H1 (cell line): ENCODE measurements at regions not wholly inside any gene's neighbourhood (a gene's known extent, or its start where the extent isn't known, plus 50 kb on each side); places are given as distances from the start of the nearest gene placed in this dataset.

ENCODE experiments used
- CEBPB ChIP-seq: IDR thresholded peaks from 2 replicates; pipeline ENCODE4 v1.6.1; 2012; ENCODE audit warnings: low read depth, low read length
- HDAC6 ChIP-seq: IDR thresholded peaks from one replicate; pipeline ENCODE4 v1.7.1; 2012; ENCODE audit warnings: low read depth, mild to moderate bottlenecking, inconsistent platforms, low read length, moderate library complexity
- JUND ChIP-seq: IDR thresholded peaks from 2 replicates; pipeline ENCODE4 v1.6.1; 2011; ENCODE audit warnings: mild to moderate bottlenecking, improper control_type of control experiment, low read length
- KDM4A ChIP-seq: IDR thresholded peaks from one replicate; pipeline ENCODE4 v1.7.1; 2012; ENCODE audit warnings: low read depth, mild to moderate bottlenecking, moderate library complexity, low read length, inconsistent platforms; ENCODE audit not compliant: severe bottlenecking
- MAFK ChIP-seq: IDR thresholded peaks from 2 replicates; pipeline ENCODE4 v1.6.1; 2012; ENCODE audit warnings: low read depth, mild to moderate bottlenecking, improper control_type of control experiment, low read length
- TF ChIP-seq, protein P1 (sequence below): fragments of 300-600 bp; sonication (generic); IDR thresholded peaks from 2 replicates; pipeline ENCODE4 v1.7.1; 2012; ENCODE audit warnings: low read length, moderate library complexity, mild to moderate bottlenecking, inconsistent platforms; ENCODE audit not compliant: insufficient replicate concordance

DNA sequence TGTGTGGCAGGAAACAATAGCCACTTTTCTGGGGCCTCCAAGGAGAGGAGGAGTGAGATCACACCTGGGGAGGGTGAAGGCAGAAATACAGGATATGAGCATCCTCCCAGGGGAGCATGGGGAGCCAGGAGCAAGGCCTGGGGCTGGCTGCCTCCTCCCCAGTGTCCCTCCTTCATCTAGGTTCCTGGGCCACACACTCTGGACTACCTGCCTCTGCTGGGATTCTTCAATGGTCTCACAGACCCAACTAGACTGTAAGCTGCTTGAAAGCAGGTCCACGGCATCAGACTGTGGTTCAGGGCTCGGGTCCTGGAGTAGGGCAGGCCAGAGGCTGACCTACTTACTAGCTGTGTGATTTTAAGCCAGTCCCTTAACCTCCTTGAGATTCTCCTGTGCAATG, 94.0 kb downstream of the MCFD2 start (continued):
- TF ChIP-seq, protein P1, sequence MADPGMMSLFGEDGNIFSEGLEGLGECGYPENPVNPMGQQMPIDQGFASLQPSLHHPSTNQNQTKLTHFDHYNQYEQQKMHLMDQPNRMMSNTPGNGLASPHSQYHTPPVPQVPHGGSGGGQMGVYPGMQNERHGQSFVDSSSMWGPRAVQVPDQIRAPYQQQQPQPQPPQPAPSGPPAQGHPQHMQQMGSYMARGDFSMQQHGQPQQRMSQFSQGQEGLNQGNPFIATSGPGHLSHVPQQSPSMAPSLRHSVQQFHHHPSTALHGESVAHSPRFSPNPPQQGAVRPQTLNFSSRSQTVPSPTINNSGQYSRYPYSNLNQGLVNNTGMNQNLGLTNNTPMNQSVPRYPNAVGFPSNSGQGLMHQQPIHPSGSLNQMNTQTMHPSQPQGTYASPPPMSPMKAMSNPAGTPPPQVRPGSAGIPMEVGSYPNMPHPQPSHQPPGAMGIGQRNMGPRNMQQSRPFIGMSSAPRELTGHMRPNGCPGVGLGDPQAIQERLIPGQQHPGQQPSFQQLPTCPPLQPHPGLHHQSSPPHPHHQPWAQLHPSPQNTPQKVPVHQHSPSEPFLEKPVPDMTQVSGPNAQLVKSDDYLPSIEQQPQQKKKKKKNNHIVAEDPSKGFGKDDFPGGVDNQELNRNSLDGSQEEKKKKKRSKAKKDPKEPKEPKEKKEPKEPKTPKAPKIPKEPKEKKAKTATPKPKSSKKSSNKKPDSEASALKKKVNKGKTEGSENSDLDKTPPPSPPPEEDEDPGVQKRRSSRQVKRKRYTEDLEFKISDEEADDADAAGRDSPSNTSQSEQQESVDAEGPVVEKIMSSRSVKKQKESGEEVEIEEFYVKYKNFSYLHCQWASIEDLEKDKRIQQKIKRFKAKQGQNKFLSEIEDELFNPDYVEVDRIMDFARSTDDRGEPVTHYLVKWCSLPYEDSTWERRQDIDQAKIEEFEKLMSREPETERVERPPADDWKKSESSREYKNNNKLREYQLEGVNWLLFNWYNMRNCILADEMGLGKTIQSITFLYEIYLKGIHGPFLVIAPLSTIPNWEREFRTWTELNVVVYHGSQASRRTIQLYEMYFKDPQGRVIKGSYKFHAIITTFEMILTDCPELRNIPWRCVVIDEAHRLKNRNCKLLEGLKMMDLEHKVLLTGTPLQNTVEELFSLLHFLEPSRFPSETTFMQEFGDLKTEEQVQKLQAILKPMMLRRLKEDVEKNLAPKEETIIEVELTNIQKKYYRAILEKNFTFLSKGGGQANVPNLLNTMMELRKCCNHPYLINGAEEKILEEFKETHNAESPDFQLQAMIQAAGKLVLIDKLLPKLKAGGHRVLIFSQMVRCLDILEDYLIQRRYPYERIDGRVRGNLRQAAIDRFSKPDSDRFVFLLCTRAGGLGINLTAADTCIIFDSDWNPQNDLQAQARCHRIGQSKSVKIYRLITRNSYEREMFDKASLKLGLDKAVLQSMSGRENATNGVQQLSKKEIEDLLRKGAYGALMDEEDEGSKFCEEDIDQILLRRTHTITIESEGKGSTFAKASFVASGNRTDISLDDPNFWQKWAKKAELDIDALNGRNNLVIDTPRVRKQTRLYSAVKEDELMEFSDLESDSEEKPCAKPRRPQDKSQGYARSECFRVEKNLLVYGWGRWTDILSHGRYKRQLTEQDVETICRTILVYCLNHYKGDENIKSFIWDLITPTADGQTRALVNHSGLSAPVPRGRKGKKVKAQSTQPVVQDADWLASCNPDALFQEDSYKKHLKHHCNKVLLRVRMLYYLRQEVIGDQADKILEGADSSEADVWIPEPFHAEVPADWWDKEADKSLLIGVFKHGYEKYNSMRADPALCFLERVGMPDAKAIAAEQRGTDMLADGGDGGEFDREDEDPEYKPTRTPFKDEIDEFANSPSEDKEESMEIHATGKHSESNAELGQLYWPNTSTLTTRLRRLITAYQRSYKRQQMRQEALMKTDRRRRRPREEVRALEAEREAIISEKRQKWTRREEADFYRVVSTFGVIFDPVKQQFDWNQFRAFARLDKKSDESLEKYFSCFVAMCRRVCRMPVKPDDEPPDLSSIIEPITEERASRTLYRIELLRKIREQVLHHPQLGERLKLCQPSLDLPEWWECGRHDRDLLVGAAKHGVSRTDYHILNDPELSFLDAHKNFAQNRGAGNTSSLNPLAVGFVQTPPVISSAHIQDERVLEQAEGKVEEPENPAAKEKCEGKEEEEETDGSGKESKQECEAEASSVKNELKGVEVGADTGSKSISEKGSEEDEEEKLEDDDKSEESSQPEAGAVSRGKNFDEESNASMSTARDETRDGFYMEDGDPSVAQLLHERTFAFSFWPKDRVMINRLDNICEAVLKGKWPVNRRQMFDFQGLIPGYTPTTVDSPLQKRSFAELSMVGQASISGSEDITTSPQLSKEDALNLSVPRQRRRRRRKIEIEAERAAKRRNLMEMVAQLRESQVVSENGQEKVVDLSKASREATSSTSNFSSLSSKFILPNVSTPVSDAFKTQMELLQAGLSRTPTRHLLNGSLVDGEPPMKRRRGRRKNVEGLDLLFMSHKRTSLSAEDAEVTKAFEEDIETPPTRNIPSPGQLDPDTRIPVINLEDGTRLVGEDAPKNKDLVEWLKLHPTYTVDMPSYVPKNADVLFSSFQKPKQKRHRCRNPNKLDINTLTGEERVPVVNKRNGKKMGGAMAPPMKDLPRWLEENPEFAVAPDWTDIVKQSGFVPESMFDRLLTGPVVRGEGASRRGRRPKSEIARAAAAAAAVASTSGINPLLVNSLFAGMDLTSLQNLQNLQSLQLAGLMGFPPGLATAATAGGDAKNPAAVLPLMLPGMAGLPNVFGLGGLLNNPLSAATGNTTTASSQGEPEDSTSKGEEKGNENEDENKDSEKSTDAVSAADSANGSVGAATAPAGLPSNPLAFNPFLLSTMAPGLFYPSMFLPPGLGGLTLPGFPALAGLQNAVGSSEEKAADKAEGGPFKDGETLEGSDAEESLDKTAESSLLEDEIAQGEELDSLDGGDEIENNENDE, result no peak
- TF ChIP-seq JUND, result no peak
- TF ChIP-seq MAFK, result no peak
- TF ChIP-seq HDAC6, result no peak
- TF ChIP-seq KDM4A, result no peak
- TF ChIP-seq CEBPB, result no peak
